Stimulated activated naive B cell treated with anti-CD40 and anti-IgM and Interleukin-4, amounts not matched to agents 10 μg/mL and 1 μg/mL and 100 μg/mL, for 72 hours (primary cell): ENCODE measurements at regions not wholly inside any gene's neighbourhood (a gene's known extent, or its start where the extent isn't known, plus 50 kb on each side); places are given as distances from the start of the nearest gene placed in this dataset.
"Not testable (repeated sequence)": the region's sequence is repeated elsewhere in the genome, so short reads cannot be mapped to it uniquely, and the experiment has no call there.

Source experiments
- ATAC-seq, 2 donors: fragments of 150-1000 bp; cut with Tn5 transposase; replicated peaks; 2 replicates each; pipeline ENCODE4 v1.10.0; 2021; ENCODE audit warnings: moderate library complexity in 1 of 2
- DNase-seq: peaks from one replicate; pipeline ENCODE4 v3.0.0; 2021
- H3K27ac Mint-ChIP-seq: one replicate; pipeline ENCODE4 v1.8.0; 2022; ENCODE audit warnings: mild to moderate bottlenecking, mixed read lengths
- H3K27me3 Mint-ChIP-seq, 2 donors: one replicate each; pipeline ENCODE4 v1.8.0; 2022; ENCODE audit warnings: mixed read lengths in 2 of 2
- H3K36me3 Mint-ChIP-seq, 2 donors: one replicate each; pipeline ENCODE4 v1.8.0; 2022; ENCODE audit warnings: mixed read lengths in 2 of 2, mild to moderate bottlenecking in 1 of 2
- H3K4me1 Mint-ChIP-seq, 2 donors: one replicate each; pipeline ENCODE4 v1.8.0; 2022; ENCODE audit warnings: mixed read lengths in 2 of 2, mild to moderate bottlenecking in 1 of 2
- H3K4me3 Mint-ChIP-seq, 2 donors: one replicate each; pipeline ENCODE4 v1.8.0; 2022; ENCODE audit warnings: mild to moderate bottlenecking in 2 of 2, mixed read lengths in 2 of 2, moderate library complexity in 1 of 2
- H3K9me3 Mint-ChIP-seq, 2 donors: one replicate each; pipeline ENCODE4 v1.8.0; 2022; ENCODE audit warnings: mixed read lengths in 2 of 2, mild to moderate bottlenecking in 1 of 2

DNA sequence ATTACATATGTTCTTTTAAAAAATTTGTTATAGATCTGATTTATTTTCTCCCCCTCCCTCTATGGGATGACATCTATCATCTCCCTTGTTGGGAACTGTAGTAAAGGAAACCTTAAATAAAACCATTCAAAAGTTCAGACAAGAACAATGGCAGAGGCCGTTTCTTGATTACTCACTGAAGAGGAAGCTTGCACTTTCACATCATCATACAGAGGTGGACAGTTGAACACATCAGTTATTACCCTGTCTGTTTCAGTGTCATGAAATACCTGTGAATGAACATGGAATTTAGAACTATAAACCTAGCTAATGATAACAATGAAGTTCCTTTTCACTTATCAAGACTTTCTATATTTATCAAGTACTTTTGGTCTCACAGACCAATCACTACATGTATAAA, 63.7 kb upstream of the NEK3 start:
- not testable (repeated sequence) for H3K27ac Mint-ChIP-seq, DNase-seq, H3K36me3 Mint-ChIP-seq, H3K4me1 Mint-ChIP-seq, H3K27me3 Mint-ChIP-seq, H3K9me3 Mint-ChIP-seq, H3K4me3 Mint-ChIP-seq
- peak in 1 of 2 donors; percentile 36 for ATAC-seq

DNA sequence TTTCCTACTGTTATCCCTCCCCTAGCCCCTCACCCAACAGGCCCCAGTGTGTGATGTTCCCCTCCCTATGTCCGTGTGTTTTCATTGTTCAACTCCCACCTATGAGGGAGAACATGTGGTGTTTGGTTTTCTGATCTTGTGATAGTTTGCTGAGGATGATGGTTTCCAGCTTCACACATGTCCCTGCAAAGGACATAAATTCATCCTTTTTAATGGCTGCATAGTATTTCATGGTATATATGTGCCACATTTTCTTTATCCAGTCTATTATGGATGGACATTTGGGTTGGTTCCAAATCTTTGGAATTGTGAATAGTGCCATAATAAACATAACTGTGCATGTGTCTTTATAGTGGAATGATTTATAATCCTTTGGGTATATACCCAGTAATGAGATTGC, 54.5 kb upstream of the NEK3 start:
- H3K4me3 Mint-ChIP-seq, H3K9me3 Mint-ChIP-seq, H3K36me3 Mint-ChIP-seq, DNase-seq, H3K4me1 Mint-ChIP-seq, H3K27ac Mint-ChIP-seq, ATAC-seq: not testable (repeated sequence)
- H3K27me3 Mint-ChIP-seq, result peaks cover 24 to 26% of the 10 kb centered on the region in 2 donors

DNA sequence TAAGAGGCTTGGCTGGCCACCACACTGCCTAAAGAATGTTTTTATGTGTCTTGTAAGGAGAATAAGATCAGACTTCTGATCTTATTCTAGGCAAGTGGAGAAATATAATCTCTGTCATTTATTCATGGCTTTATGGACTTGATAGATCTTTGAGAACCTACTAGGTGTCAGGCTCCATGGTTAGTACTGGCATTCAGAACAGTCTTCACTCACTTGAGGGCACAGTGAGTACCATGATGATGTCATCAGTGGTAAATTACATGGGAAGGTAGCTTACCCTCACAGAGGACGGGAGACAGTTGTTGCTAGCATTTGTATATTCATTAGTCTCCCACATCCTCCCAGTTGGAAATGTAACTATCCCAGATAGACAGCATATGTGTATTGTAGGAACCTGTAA, 53.5 kb upstream of the NEK3 start:
- DNase-seq, H3K27ac Mint-ChIP-seq, ATAC-seq, H3K9me3 Mint-ChIP-seq, H3K36me3 Mint-ChIP-seq, H3K4me1 Mint-ChIP-seq, H3K4me3 Mint-ChIP-seq: not testable (repeated sequence)
- H3K27me3 Mint-ChIP-seq, result peaks cover 24 to 26% of the 10 kb centered on the region in 2 donors

DNA sequence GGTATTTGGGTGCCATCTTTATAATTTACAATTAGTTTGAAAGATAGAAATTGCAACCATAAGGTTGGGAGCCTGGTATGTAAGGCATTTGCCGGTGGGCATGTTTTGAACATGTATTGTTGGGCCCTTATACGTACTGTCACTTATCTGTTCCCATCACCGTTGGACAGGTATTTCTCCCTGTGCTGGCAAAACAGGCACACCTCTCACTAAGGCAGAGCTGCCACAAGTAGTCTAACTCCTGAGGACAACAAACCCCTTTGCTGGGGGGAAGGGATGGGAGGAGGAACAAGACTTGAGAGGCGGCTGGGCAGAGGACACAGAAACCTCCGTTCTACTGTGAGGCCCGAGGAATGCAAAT, 52.0 kb upstream of the NEK3 start:
- not testable (repeated sequence) for H3K27ac Mint-ChIP-seq, ATAC-seq, H3K4me3 Mint-ChIP-seq, H3K9me3 Mint-ChIP-seq, H3K4me1 Mint-ChIP-seq, H3K36me3 Mint-ChIP-seq, DNase-seq
- peaks cover 24 to 26% of the 10 kb centered on the region in 2 donors for H3K27me3 Mint-ChIP-seq

DNA sequence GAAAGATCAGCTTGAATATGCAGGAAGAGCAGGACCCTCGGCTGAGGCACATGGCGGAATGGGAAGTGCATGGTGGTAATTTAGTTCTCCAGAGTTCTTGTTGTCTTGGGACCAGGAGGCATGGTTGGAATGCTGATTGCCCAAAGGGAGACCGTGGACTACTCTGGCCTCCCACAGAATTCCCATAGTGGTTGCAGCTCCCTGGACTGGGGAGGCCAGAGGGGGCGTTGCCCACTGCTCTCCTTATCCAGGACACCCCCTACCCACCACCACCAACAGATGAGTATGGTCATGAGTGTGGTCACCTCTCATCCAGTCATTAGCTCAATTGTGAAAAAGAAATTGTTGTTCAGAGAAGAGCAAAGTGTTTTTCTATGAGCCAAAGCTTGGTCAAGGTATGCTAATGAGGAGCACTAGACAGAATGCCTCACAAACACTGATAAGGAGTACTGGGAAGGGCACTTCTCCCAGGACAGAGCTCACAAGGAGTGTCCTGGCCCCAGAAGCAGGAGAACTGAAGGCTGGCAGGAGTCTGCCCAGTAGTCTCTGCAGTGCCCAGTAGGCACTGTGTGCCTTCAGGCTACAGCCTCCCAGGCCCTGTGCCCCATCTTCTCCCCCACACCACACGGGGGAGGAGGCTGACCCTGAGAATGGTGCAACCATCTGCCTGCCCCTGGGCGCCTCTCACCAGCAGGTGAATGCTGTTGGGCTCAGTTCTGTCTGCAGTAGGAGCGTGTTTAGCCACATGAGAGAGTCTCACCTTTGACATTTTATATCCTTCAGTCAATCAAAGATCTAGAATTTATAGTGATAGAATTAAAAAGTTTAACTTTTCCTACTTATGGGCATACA, 51.4 kb upstream of the NEK3 start:
- not testable (repeated sequence) for ATAC-seq, H3K36me3 Mint-ChIP-seq, H3K9me3 Mint-ChIP-seq, H3K4me3 Mint-ChIP-seq, H3K27ac Mint-ChIP-seq, H3K4me1 Mint-ChIP-seq, DNase-seq
- H3K27me3 Mint-ChIP-seq, result peaks cover 20 to 26% of the 10 kb centered on the region in 2 donors
